ENCODE measurements at regions not wholly inside any gene's neighbourhood (a gene's known extent, or its start where the extent isn't known, plus 50 kb on each side); places are given as distances from the start of the nearest gene placed in this dataset.

DNA sequence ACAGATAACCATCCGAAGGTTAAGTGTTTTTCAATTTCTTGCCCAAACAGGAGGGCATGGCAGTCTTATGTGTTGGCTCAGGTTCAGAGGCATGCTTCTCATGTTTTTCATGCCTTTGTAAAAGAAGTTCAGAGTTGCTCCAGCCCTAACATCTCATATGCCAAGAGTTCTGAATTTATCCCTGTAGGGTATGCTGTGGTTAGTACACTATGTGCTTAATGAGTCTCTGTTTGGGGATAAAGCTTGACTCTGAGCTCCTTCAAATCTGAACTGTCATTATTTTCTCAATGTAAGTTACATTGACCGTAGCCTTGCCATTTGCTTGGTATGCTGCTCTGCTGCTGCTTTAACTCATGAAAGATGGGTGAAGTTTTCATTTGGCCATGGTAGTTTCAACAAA lies 67.9 kb upstream of the PNPT1 start:
- FAIRE-seq: peak; percentile 15
- Histone ChIP-seq H3K36me3 (ENCODE audit: control insufficient read depth in 2 of 2, extremely low read depth in 1 of 2, insufficient read depth in 2 of 2, low read length in 2 of 2) (no peaks in the 10 kb centered on the region), H3K9ac (replicated peaks; ENCODE audit: extremely low read depth, insufficient read depth, low read length) (no peak overlapping the region), H3K4me1 (ENCODE audit: control insufficient read depth, extremely low read depth, insufficient read depth, low read length) (peaks cover 14% of the 10 kb centered on the region), H2AFZ (ENCODE audit: low read depth, low read length) (peak overlapping the region; percentile 11), H3K27ac (ENCODE audit: insufficient read depth, low read depth, low read length) (no peak overlapping the region), H3K4me3 (replicated peaks in 1 of 3; ENCODE audit: insufficient read depth in 1 of 3, low read depth in 1 of 3, low read length in 3 of 3) (no peak overlapping the region), H3K79me2 (ENCODE audit: control insufficient read depth, insufficient read depth, low read length) (no peaks in the 10 kb centered on the region), H3K9me3 (replicated peaks; ENCODE audit: control insufficient read depth, insufficient read depth, low read length) (no peaks in the 10 kb centered on the region), H4K20me1 (replicated peaks; ENCODE audit: control insufficient read depth, extremely low read depth, insufficient read depth, low read length) (no peaks in the 10 kb centered on the region), H3K4me2 (ENCODE audit: insufficient read depth, low read length) (no peak overlapping the region), H3K9me1 (replicated peaks; ENCODE audit: control insufficient read depth, extremely low read depth, insufficient read depth, low read length) (no peaks in the 10 kb centered on the region), H3K27me3 (ENCODE audit: control insufficient read depth in 2 of 2, insufficient read depth in 2 of 2, low read length in 2 of 2) (no peaks in the 10 kb centered on the region)
- peak; percentile 44 for DNase-seq (ENCODE audit: low read depth, low spot score)
- no TSS peak for BruUV-seq (replicated peaks)
- intact Hi-C loops (cut with micrococcal nuclease) (no loop called here), dilution Hi-C loops (cut with MboI; ENCODE audit: extremely low pct_ligation_motif_present, low sequenced_read_pairs) (no loop called here)
- POLR2A ChIA-PET: no interaction called here
- CTCF ChIA-PET: interaction anchor here (1.8 kb wide), 1 partner anchor 65 kb away, joined by 4 read pairs; no protein-coding TSS in a partner anchor
- no peak for TF ChIP-seq JUN (IDR thresholded peaks at IDR 0.05; ENCODE audit: borderline replicate concordance, insufficient read depth, insufficient read length, low read depth)
- no peak for TF ChIP-seq FOS (IDR thresholded peaks at IDR 0.05; ENCODE audit: borderline replicate concordance, insufficient read depth, low read length)
- TF ChIP-seq, protein P1, sequence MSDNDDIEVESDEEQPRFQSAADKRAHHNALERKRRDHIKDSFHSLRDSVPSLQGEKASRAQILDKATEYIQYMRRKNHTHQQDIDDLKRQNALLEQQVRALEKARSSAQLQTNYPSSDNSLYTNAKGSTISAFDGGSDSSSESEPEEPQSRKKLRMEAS (IDR thresholded peaks at IDR 0.05; ENCODE audit: insufficient read depth, insufficient read length): no peak
- no peak for TF ChIP-seq MYC (IDR thresholded peaks at IDR 0.05; ENCODE audit: low read depth, low read length)
- TF ChIP-seq, protein P2, sequence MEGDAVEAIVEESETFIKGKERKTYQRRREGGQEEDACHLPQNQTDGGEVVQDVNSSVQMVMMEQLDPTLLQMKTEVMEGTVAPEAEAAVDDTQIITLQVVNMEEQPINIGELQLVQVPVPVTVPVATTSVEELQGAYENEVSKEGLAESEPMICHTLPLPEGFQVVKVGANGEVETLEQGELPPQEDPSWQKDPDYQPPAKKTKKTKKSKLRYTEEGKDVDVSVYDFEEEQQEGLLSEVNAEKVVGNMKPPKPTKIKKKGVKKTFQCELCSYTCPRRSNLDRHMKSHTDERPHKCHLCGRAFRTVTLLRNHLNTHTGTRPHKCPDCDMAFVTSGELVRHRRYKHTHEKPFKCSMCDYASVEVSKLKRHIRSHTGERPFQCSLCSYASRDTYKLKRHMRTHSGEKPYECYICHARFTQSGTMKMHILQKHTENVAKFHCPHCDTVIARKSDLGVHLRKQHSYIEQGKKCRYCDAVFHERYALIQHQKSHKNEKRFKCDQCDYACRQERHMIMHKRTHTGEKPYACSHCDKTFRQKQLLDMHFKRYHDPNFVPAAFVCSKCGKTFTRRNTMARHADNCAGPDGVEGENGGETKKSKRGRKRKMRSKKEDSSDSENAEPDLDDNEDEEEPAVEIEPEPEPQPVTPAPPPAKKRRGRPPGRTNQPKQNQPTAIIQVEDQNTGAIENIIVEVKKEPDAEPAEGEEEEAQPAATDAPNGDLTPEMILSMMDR (IDR thresholded peaks at IDR 0.05; ENCODE audit: extremely low read depth in 1 of 2, insufficient read depth in 1 of 2, low read depth in 1 of 2, low read length in 2 of 2): no peak
- no peak for TF ChIP-seq POLR2AphosphoS5 (IDR thresholded peaks at IDR 0.05; ENCODE audit: insufficient read depth, low read depth, low read length)
- no peak for TF ChIP-seq EZH2 (IDR thresholded peaks at IDR 0.05; ENCODE audit: borderline replicate concordance, low read depth, low read length, severe bottlenecking)
- TF ChIP-seq POLR2A (IDR thresholded peaks at IDR 0.05; ENCODE audit: low read depth, low read length): no peak
